ENCODE measurements at regions not wholly inside any gene's neighbourhood (a gene's known extent, or its start where the extent isn't known, plus 50 kb on each side); places are given as distances from the start of the nearest gene placed in this dataset.

GRCh38 chr4:25474690-25475089 lies 97.6 kb downstream of the ANAPC4 start:
- Histone ChIP-seq H3K27me3 (ENCODE audit: control insufficient read depth, insufficient read depth, low read length) (no peaks in the 10 kb centered on the region), H3K4me1 (ENCODE audit: control insufficient read depth, insufficient read depth, low read length) (no peaks in the 10 kb centered on the region), H3K9ac (ENCODE audit: low read depth, low read length) (no peak overlapping the region), H3K4me3 (ENCODE audit: low read length) (no peak overlapping the region), H3K9me3 (replicated peaks; ENCODE audit: low read length) (no peaks in the 10 kb centered on the region), H3K36me3 (ENCODE audit: insufficient read depth, low read length) (no peaks in the 10 kb centered on the region), H3K4me2 (ENCODE audit: low read length) (no peak overlapping the region)

GRCh38 chr4:25477221-25477620 lies 100.2 kb downstream of the ANAPC4 start:
- no peak overlapping the region for H3K4me2 ChIP-seq (ENCODE audit: low read length)
- no peaks in the 10 kb centered on the region for H3K36me3 ChIP-seq (ENCODE audit: insufficient read depth, low read length)
- H3K27me3 ChIP-seq (ENCODE audit: control insufficient read depth, insufficient read depth, low read length) = peaks cover 4% of the 10 kb centered on the region
- H3K9me3 ChIP-seq (replicated peaks; ENCODE audit: low read length) = no peaks in the 10 kb centered on the region
- no peak overlapping the region for H3K9ac ChIP-seq (ENCODE audit: low read depth, low read length)
- no peaks in the 10 kb centered on the region for H3K4me1 ChIP-seq (ENCODE audit: control insufficient read depth, insufficient read depth, low read length)
- no peak overlapping the region for H3K4me3 ChIP-seq (ENCODE audit: low read length)

GRCh38 chr4:25481648-25482047 lies 104.6 kb downstream of the ANAPC4 start:
- Histone ChIP-seq H3K4me3 (ENCODE audit: low read length) (no peak overlapping the region), H3K9ac (ENCODE audit: low read depth, low read length) (no peak overlapping the region), H3K4me2 (ENCODE audit: low read length) (no peak overlapping the region), H3K36me3 (ENCODE audit: insufficient read depth, low read length) (no peaks in the 10 kb centered on the region), H3K4me1 (ENCODE audit: control insufficient read depth, insufficient read depth, low read length) (no peaks in the 10 kb centered on the region), H3K9me3 (replicated peaks; ENCODE audit: low read length) (no peaks in the 10 kb centered on the region), H3K27me3 (ENCODE audit: control insufficient read depth, insufficient read depth, low read length) (peaks cover 4% of the 10 kb centered on the region)

- H3K36me3 ChIP-seq (ENCODE audit: insufficient read depth, low read length) = no peaks in the 10 kb centered on the region
- H3K9me3 ChIP-seq (replicated peaks; ENCODE audit: low read length) = no peaks in the 10 kb centered on the region
- no peaks in the 10 kb centered on the region for H3K4me1 ChIP-seq (ENCODE audit: control insufficient read depth, insufficient read depth, low read length)
- H3K9ac ChIP-seq (ENCODE audit: low read depth, low read length) = no peak overlapping the region
- peaks cover 4% of the 10 kb centered on the region for H3K27me3 ChIP-seq (ENCODE audit: control insufficient read depth, insufficient read depth, low read length)
- H3K4me2 ChIP-seq (ENCODE audit: low read length) = no peak overlapping the region
- no peak overlapping the region for H3K4me3 ChIP-seq (ENCODE audit: low read length)
Measured at GRCh38 chr4:25484243-25484721, 107.2 kb downstream of the ANAPC4 start.

GRCh38 chr4:25485104-25485503 lies 108.0 kb downstream of the ANAPC4 start:
- H3K36me3 ChIP-seq (ENCODE audit: insufficient read depth, low read length) = no peaks in the 10 kb centered on the region
- H3K4me2 ChIP-seq (ENCODE audit: low read length) = no peak overlapping the region
- peaks cover 4% of the 10 kb centered on the region for H3K27me3 ChIP-seq (ENCODE audit: control insufficient read depth, insufficient read depth, low read length)
- H3K9me3 ChIP-seq (replicated peaks; ENCODE audit: low read length) = no peaks in the 10 kb centered on the region
- H3K4me1 ChIP-seq (ENCODE audit: control insufficient read depth, insufficient read depth, low read length) = no peaks in the 10 kb centered on the region
- no peak overlapping the region for H3K9ac ChIP-seq (ENCODE audit: low read depth, low read length)
- H3K4me3 ChIP-seq (ENCODE audit: low read length) = no peak overlapping the region

DNA sequence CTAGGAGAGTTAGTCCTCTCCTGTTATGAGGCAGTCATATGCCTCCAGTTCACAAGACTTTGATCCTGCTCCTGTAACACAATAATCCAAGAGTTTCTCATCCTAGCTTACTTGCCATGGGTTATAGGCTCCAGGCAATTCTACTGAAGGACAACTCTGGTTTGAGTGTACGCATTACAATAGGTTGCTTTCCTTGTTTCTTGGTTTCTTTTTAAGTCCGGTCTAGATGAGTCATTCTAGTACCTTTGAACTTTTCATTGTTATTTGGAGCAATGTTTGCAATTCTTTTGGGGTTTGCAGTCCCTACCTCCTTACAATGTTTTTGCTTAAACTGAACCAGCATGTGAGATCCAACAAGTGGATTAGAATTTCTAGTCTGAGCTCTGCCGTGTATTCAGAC lies 109.1 kb downstream of the ANAPC4 start:
- Histone ChIP-seq H3K4me3 (ENCODE audit: low read length) (no peak overlapping the region), H3K9me3 (replicated peaks; ENCODE audit: low read length) (no peaks in the 10 kb centered on the region), H3K27me3 (ENCODE audit: control insufficient read depth, insufficient read depth, low read length) (no peaks in the 10 kb centered on the region), H3K4me1 (ENCODE audit: control insufficient read depth, insufficient read depth, low read length) (no peaks in the 10 kb centered on the region), H3K36me3 (ENCODE audit: insufficient read depth, low read length) (no peaks in the 10 kb centered on the region), H3K4me2 (ENCODE audit: low read length) (no peak overlapping the region), H3K9ac (ENCODE audit: low read depth, low read length) (no peak overlapping the region)

GRCh38 chr4:25487155-25487554 lies 110.1 kb downstream of the ANAPC4 start:
- Histone ChIP-seq H3K27me3 (ENCODE audit: control insufficient read depth, insufficient read depth, low read length) (no peaks in the 10 kb centered on the region), H3K4me1 (ENCODE audit: control insufficient read depth, insufficient read depth, low read length) (no peaks in the 10 kb centered on the region), H3K9ac (ENCODE audit: low read depth, low read length) (no peak overlapping the region), H3K4me3 (ENCODE audit: low read length) (no peak overlapping the region), H3K9me3 (replicated peaks; ENCODE audit: low read length) (no peaks in the 10 kb centered on the region), H3K36me3 (ENCODE audit: insufficient read depth, low read length) (no peaks in the 10 kb centered on the region), H3K4me2 (ENCODE audit: low read length) (no peak overlapping the region)

- no peaks in the 10 kb centered on the region for H3K27me3 ChIP-seq (ENCODE audit: control insufficient read depth, insufficient read depth, low read length)
- no peak overlapping the region for H3K4me3 ChIP-seq (ENCODE audit: low read length)
- H3K9me3 ChIP-seq (replicated peaks; ENCODE audit: low read length) = no peaks in the 10 kb centered on the region
- H3K4me1 ChIP-seq (ENCODE audit: control insufficient read depth, insufficient read depth, low read length) = no peaks in the 10 kb centered on the region
- no peak overlapping the region for H3K9ac ChIP-seq (ENCODE audit: low read depth, low read length)
- no peaks in the 10 kb centered on the region for H3K36me3 ChIP-seq (ENCODE audit: insufficient read depth, low read length)
- H3K4me2 ChIP-seq (ENCODE audit: low read length) = no peak overlapping the region
Measured at GRCh38 chr4:25489253-25489797, 112.3 kb downstream of the ANAPC4 start.

DNA sequence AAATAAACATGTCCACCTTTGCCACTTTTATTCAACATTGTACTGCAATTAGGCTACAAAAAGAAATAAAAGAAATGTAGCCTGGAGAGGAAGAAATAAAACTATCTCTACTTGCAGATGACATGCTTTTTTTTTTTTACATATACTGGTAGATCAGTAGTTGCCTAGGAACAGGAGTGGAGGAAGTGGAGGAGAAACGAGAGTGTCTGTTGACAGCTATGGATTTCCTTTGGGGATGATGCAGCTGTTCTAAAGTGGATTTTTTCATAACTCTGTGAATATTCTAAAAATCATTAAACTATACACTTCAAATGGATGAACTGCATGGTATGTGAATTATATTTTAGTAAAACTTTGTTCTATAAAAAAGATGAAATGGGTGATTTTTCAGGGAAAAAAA lies 116.4 kb downstream of the ANAPC4 start:
- Histone ChIP-seq H3K9me3 (replicated peaks; ENCODE audit: low read length) (no peaks in the 10 kb centered on the region), H3K27me3 (ENCODE audit: control insufficient read depth, insufficient read depth, low read length) (peaks cover 4% of the 10 kb centered on the region), H3K4me1 (ENCODE audit: control insufficient read depth, insufficient read depth, low read length) (no peaks in the 10 kb centered on the region), H3K9ac (ENCODE audit: low read depth, low read length) (no peak overlapping the region), H3K36me3 (ENCODE audit: insufficient read depth, low read length) (no peaks in the 10 kb centered on the region), H3K4me3 (ENCODE audit: low read length) (no peak overlapping the region), H3K4me2 (ENCODE audit: low read length) (no peak overlapping the region)

DNA sequence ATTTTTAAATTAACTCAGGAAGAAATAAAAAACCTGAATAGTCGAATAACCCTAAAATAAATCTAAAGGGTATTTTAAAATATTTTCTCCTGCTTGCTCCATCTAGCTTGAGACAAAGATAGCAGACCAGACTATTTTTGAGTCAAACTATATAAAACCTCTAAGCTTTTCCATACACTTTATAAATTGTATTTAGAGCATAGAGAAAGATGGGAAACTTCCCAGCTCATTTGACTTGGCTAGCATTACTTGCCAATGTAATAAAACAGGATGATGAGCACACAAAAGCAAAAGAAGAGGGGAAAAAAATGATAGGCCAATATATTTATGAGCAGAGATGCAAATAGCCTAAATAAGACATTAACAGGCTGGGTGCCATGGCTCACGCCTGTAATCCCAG lies 117.1 kb downstream of the ANAPC4 start:
- H3K4me1 ChIP-seq (ENCODE audit: control insufficient read depth, insufficient read depth, low read length) = no peaks in the 10 kb centered on the region
- H3K9me3 ChIP-seq (replicated peaks; ENCODE audit: low read length) = no peaks in the 10 kb centered on the region
- no peak overlapping the region for H3K4me3 ChIP-seq (ENCODE audit: low read length)
- H3K9ac ChIP-seq (ENCODE audit: low read depth, low read length) = no peak overlapping the region
- no peak overlapping the region for H3K4me2 ChIP-seq (ENCODE audit: low read length)
- H3K27me3 ChIP-seq (ENCODE audit: control insufficient read depth, insufficient read depth, low read length) = peaks cover 4% of the 10 kb centered on the region
- H3K36me3 ChIP-seq (ENCODE audit: insufficient read depth, low read length) = no peaks in the 10 kb centered on the region

GRCh38 chr4:25500626-25501316 lies 123.7 kb downstream of the ANAPC4 start:
- Histone ChIP-seq H3K9me3 (replicated peaks; ENCODE audit: low read length) (no peaks in the 10 kb centered on the region), H3K27me3 (ENCODE audit: control insufficient read depth, insufficient read depth, low read length) (peaks cover 4% of the 10 kb centered on the region), H3K9ac (ENCODE audit: low read depth, low read length) (no peak overlapping the region), H3K36me3 (ENCODE audit: insufficient read depth, low read length) (no peaks in the 10 kb centered on the region), H3K4me3 (ENCODE audit: low read length) (no peak overlapping the region), H3K4me2 (ENCODE audit: low read length) (no peak overlapping the region), H3K4me1 (ENCODE audit: control insufficient read depth, insufficient read depth, low read length) (no peaks in the 10 kb centered on the region)

DNA sequence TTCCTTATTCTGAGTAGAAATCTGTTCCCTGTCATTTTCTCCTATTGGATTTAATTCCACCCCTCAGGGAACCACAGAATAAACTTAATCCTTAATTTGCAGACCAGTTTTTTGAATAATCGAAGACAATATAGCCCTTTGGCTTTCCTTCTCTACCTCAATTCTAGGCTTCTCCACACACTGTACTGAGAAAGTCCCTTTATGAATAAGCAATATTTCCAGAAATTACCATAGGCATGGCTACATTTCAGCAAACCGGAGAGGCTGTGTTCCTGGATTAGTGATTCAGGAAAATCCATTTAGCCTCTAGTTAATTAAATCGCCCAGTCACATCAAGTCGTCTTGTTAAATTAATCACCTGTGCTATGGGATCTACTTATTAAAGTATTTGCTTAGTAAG lies 125.1 kb downstream of the ANAPC4 start:
- H3K4me1 ChIP-seq (ENCODE audit: control insufficient read depth, insufficient read depth, low read length) = no peaks in the 10 kb centered on the region

More for the DNA sequence above, 125.1 kb downstream of the ANAPC4 start:
- H3K4me2 ChIP-seq (ENCODE audit: low read length) = no peak overlapping the region
- H3K9ac ChIP-seq (ENCODE audit: low read depth, low read length) = no peak overlapping the region
- no peaks in the 10 kb centered on the region for H3K27me3 ChIP-seq (ENCODE audit: control insufficient read depth, insufficient read depth, low read length)
- no peak overlapping the region for H3K4me3 ChIP-seq (ENCODE audit: low read length)
- no peaks in the 10 kb centered on the region for H3K9me3 ChIP-seq (replicated peaks; ENCODE audit: low read length)
- no peaks in the 10 kb centered on the region for H3K36me3 ChIP-seq (ENCODE audit: insufficient read depth, low read length)
